Parathyroid adenoma (tissue), 2 donors: ENCODE measurements at regions not wholly inside any gene's neighbourhood (a gene's known extent, or its start where the extent isn't known, plus 50 kb on each side); places are given as distances from the start of the nearest gene placed in this dataset.

Experiments used
- H2AFZ ChIP-seq: fragments of 300-600 bp; sonication (generic); one replicate; pipeline ENCODE4 v1.7.0; 2017; ENCODE audit warnings: antibody characterized with exemption, mild to moderate bottlenecking
- H3K27ac ChIP-seq: fragments of 300-600 bp; sonication (generic); one replicate; pipeline ENCODE4 v1.7.0; 2017
- H3K27me3 ChIP-seq: fragments of 300-600 bp; sonication (generic); one replicate; pipeline ENCODE4 v1.7.0; 2017; ENCODE audit warnings: low read length; ENCODE audit not compliant: control insufficient read depth, insufficient read depth
- H3K36me3 ChIP-seq: fragments of 300-600 bp; sonication (generic); one replicate; pipeline ENCODE4 v1.7.0; 2017; ENCODE audit warnings: low read length; ENCODE audit not compliant: control insufficient read depth, insufficient read depth
- H3K4me1 ChIP-seq: fragments of 300-600 bp; sonication (generic); one replicate; pipeline ENCODE4 v1.7.0; 2017; ENCODE audit warnings: control low read depth
- H3K4me2 ChIP-seq: fragments of 300-600 bp; sonication (generic); one replicate; pipeline ENCODE4 v1.7.0; 2017; ENCODE audit warnings: low read length
- H3K4me3 ChIP-seq: fragments of 300-600 bp; sonication (generic); one replicate; pipeline ENCODE4 v1.7.0; 2017; ENCODE audit warnings: low read depth, low read length
- H3K79me2 ChIP-seq: fragments of 300-600 bp; sonication (generic); one replicate; pipeline ENCODE4 v1.7.0; 2017; ENCODE audit warnings: control low read depth
- H3K9ac ChIP-seq: fragments of 300-600 bp; sonication (generic); one replicate; pipeline ENCODE4 v1.7.0; 2017; ENCODE audit warnings: mild to moderate bottlenecking
- H3K9me3 ChIP-seq: fragments of 300-600 bp; sonication (generic); one replicate; pipeline ENCODE4 v1.7.0; 2017; ENCODE audit warnings: low read length; ENCODE audit not compliant: control insufficient read depth
- TF ChIP-seq, protein P1 (sequence below): fragments of 300-600 bp; sonication (generic); IDR thresholded peaks from one replicate; pipeline ENCODE4 v1.7.0; 2017; ENCODE audit warnings: antibody characterized with exemption, mild to moderate bottlenecking
- donor health status: primary hyperparathyroidism.

DNA sequence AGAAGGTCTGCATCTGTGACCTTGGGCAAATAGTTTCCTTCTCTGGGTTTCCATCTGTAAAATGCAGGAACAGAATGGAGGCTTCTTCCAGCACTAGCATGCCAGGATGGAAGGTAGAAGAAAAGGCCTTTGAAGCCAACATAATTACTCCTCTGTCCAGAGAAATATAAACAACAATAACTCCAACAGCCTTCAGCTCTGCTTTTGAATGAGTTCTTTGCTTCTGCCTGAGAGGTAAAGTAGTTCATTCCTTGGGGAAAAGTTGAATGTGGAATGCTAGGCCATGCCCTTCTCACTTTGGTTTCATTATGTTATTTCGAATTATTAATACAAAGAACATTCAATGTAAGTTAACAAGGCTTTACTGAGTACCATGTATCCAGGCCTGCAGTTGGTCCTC lies 61.2 kb upstream of the BLID start:
- no peak overlapping the region for H3K4me3 ChIP-seq
- H3K36me3 ChIP-seq, result no peaks in the 10 kb centered on the region
- H3K9ac ChIP-seq, result no peak overlapping the region
- no peaks in the 10 kb centered on the region for H3K27me3 ChIP-seq
- peaks cover 2% of the 10 kb centered on the region for H3K79me2 ChIP-seq
- TF ChIP-seq, protein P1, sequence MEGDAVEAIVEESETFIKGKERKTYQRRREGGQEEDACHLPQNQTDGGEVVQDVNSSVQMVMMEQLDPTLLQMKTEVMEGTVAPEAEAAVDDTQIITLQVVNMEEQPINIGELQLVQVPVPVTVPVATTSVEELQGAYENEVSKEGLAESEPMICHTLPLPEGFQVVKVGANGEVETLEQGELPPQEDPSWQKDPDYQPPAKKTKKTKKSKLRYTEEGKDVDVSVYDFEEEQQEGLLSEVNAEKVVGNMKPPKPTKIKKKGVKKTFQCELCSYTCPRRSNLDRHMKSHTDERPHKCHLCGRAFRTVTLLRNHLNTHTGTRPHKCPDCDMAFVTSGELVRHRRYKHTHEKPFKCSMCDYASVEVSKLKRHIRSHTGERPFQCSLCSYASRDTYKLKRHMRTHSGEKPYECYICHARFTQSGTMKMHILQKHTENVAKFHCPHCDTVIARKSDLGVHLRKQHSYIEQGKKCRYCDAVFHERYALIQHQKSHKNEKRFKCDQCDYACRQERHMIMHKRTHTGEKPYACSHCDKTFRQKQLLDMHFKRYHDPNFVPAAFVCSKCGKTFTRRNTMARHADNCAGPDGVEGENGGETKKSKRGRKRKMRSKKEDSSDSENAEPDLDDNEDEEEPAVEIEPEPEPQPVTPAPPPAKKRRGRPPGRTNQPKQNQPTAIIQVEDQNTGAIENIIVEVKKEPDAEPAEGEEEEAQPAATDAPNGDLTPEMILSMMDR, result no peak
- no peak overlapping the region for H3K27ac ChIP-seq
- H2AFZ ChIP-seq, result no peak overlapping the region
- no peaks in the 10 kb centered on the region for H3K9me3 ChIP-seq
- H3K4me1 ChIP-seq, result no peaks in the 10 kb centered on the region
- no peak overlapping the region for H3K4me2 ChIP-seq

DNA sequence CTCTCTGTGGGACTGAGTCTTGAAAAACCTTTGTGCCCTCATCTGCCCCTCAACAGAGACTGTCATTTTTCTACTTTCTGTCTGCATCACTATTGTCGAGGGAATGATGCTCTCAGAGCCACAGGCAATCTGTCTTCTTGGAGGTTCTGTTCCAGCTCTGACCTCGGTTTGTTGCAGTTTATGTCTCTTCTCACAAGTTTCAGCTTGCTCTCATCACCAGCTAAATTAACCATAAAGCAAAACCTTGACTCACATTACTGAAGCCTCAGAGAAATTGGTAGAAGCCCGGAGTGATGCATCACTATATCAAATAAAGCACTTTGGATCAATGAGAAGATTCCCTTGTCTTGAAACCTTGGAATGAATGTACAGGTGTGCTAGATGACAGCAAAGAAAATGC lies 60.6 kb upstream of the BLID start:
- no peaks in the 10 kb centered on the region for H3K36me3 ChIP-seq
- H3K9me3 ChIP-seq, result no peaks in the 10 kb centered on the region
- H3K79me2 ChIP-seq, result peaks cover 2% of the 10 kb centered on the region
- no peak overlapping the region for H3K9ac ChIP-seq
- no peak overlapping the region for H3K27ac ChIP-seq
- H3K27me3 ChIP-seq, result no peaks in the 10 kb centered on the region
- TF ChIP-seq, protein P1, result no peak
- no peak overlapping the region for H2AFZ ChIP-seq
- H3K4me2 ChIP-seq, result no peak overlapping the region
- no peaks in the 10 kb centered on the region for H3K4me1 ChIP-seq
- H3K4me3 ChIP-seq, result no peak overlapping the region

DNA sequence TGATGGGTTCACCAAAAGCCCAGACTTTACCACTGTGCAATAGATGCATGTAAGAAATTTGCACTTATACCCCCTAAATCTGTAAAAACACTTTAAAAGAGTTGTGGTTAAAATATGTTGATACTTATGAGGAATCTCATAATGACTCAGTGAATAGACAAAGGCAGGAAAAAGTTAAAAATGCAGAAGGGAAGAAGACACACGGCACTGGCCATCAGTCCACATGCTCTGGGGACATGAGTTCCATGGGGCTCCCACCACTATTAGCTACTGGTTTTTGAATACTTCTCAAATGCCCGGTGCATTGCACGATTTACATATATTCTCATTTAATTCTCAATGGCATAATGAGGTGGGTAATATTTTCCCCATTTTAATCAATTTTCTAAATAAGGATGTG lies 59.3 kb upstream of the BLID start:
- no peak overlapping the region for H2AFZ ChIP-seq
- no peak overlapping the region for H3K4me3 ChIP-seq
- no peaks in the 10 kb centered on the region for H3K9me3 ChIP-seq
- no peaks in the 10 kb centered on the region for H3K27me3 ChIP-seq
- H3K4me2 ChIP-seq, result no peak overlapping the region
- H3K79me2 ChIP-seq, result peaks cover 4% of the 10 kb centered on the region
- no peak overlapping the region for H3K27ac ChIP-seq
- H3K4me1 ChIP-seq, result no peaks in the 10 kb centered on the region
- H3K9ac ChIP-seq, result no peak overlapping the region
- no peaks in the 10 kb centered on the region for H3K36me3 ChIP-seq
- TF ChIP-seq, protein P1, result no peak

DNA sequence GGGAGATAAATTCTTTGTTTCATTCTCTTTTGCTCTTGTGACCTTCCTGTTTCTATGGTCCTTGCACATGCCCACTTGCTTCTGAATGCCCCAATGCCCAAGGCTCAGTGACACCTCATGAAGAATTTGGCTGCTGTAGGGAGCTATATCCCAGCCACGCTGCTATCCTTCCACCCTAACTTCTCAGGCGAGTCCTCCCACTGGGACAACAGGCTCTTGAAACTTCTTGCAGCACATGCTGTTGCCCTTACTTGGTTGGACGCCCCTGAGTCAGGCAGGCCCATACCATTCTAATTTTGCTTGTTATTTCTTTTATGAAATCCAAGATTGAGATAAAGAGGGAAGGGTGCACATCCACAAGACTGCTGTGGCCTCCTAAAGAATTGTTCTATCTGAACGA lies 57.6 kb upstream of the BLID start:
- Histone ChIP-seq H3K27me3 (no peaks in the 10 kb centered on the region), H3K27ac (no peak overlapping the region), H3K4me2 (no peak overlapping the region), H2AFZ (no peak overlapping the region), H3K4me1 (no peaks in the 10 kb centered on the region), H3K4me3 (no peak overlapping the region), H3K79me2 (peaks cover 4% of the 10 kb centered on the region), H3K36me3 (no peaks in the 10 kb centered on the region), H3K9ac (no peak overlapping the region), H3K9me3 (no peaks in the 10 kb centered on the region)
- TF ChIP-seq, protein P1, result no peak

DNA sequence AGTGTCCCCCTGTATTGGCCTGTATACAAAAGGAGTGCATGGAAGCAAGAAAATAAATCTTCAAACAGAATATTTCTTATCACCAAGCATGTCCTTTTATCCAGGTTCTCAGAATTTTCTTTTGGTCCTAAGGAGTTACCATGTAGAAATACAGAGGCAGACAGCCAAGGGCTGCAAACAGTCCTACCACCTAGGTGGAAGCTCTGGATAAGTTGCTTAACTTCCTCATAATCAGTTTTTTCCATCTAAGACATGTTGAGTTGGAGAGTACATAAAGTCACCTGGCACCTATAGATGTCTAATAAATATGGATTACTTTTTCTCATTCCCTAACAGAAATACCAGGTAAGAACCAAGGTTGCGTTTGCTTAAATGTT lies 57.0 kb upstream of the BLID start:
- TF ChIP-seq, protein P1, result no peak
- H3K4me3 ChIP-seq, result no peak overlapping the region
- no peaks in the 10 kb centered on the region for H3K36me3 ChIP-seq
- H3K9me3 ChIP-seq, result no peaks in the 10 kb centered on the region
- H2AFZ ChIP-seq, result no peak overlapping the region
- H3K4me1 ChIP-seq, result no peaks in the 10 kb centered on the region
- peaks cover 4% of the 10 kb centered on the region for H3K79me2 ChIP-seq
- no peak overlapping the region for H3K27ac ChIP-seq
- no peak overlapping the region for H3K9ac ChIP-seq
- H3K27me3 ChIP-seq, result no peaks in the 10 kb centered on the region
- no peak overlapping the region for H3K4me2 ChIP-seq
